HG03442 (cell line): ENCODE measurements at regions not wholly inside any gene's neighbourhood (a gene's known extent, or its start where the extent isn't known, plus 50 kb on each side); places are given as distances from the start of the nearest gene placed in this dataset.

ENCODE experiments used
- ATAC-seq: cut with Tn5 transposase; IDR thresholded peaks from one replicate; pipeline ENCODE4 v1.9.1; 2021; ENCODE audit warnings: mild to moderate bottlenecking, moderate library complexity; ENCODE audit not compliant: unreplicated experiment

DNA sequence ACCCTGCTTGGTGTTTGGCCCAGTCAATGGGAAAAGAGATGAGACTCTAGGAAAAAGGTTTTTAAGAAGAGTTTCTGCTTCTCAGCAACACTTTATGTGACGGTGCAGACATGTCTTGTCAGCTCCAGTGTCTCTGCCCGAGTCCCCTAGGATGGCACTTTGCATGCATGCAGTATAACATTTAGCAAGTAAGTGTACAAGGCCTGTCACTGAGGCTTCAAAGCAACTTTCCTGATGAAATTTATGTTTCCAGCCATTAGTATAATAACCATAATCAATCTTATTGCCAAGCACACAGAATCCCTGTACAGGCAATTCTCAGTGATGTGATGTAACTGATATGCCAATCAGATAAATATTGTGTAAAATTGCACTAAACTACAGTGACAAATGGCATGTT is 248.1 kb upstream of the PLET1 start:
- ATAC-seq: no peak

DNA sequence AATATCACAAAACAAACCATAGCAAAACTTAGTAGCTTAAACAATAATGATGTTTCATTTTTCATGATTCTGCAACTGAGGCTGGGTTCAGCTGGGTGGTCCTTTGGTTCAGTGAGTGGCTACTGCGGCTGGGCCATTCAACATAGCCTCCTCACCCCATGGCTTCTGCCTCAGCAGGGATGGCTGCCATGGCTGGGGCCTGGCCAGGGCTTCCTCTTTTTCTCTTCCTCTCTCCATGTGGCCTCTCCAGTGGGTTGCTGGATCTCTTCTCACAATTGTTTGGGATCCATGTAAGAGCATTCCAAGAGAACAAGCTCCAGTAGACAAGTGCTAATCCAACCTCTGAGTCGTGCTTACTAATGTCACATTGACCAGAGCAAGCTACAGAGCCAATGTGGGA is 248.6 kb upstream of the PLET1 start:
- ATAC-seq: no peak

DNA sequence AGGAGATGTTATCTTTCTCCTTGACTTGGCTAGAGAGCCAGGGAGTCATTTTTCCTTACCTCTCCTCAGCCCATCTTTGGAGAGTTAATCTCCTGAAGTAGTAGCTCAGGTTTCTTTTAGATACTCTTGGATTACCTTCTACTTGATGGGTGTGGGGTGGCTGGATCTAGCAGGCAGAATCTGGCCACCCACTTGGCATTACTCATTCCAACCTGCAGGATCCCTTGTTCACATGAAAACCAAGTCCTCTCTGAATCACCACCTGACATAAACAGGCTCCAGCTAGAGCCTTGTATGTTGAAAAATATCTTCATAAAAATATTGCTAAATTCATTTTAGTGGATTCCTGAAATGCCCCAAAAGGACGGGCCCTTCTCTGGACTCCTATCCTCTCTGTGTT is 250.6 kb upstream of the PLET1 start:
- ATAC-seq: no peak

DNA sequence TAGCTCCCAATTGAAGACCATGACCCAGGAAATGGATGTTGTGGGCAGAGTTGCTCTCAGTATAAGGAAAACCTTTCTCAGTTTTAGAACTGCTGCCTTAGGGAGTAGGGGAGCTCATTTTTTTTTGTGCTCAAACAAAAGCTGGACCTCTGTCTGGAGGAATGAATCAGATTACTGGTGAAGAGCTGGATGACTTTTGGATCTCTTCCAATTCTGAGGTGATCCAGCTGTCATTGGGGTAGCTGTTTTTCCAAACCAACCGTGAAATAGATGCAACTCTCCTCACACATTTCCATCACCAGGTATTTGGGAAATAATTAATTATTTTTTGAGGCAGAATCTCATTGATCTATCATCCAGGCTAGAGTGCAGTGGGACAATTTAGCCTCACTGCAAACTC is 251.3 kb upstream of the PLET1 start:
- no peak for ATAC-seq

DNA sequence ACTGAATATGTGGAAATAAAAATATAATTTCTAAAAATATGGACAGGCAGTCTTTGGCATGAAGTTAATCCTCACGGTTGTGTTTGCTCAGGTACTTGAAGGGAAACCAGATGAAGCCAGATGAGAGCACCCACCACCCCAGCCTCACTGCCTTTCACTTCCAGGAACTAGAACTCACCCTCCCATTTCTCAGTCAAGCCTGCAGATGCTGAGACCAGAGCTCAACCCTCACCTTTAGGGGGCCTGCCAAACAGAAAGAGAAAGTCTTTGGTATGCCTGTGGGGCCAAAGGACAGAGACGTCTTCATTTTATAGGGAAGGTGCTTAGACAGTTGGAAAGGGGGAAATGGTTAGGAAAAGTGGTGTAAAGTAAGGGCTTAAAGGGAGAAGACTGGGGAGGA is 252.8 kb upstream of the PLET1 start:
- ATAC-seq: no peak

DNA sequence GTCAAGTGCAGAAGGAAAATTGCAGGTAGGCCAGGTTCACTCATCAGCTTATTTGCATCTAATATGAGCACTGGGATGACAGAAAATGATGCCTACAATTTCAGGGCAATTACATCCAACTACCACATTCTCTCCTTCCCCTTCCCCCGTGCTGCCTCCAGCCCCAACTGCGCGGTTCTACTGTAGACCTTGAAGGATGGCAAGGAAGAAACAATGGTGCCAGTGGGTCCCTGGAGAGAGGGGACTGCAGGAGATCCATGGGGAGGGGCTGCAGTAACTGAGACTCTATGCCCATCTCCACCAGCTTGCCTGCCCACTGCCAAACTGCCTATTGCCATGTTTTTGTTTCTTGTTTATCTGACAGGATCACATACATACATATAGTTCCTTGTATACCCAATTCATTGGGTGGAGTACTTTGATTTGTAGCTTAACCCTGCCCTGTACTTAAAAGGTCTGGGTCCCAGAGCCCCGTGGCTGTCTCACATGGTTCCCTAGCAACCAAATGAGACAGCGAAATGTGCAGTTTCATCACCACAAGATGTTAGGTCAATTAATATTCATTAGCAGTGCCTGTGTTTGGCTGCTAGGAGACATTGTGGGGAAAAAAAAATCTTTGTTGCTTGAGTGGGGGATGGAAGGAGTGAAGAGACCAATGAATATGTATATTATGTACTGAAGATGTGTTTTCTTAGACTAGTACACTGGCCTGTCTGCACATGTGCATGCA is 253.5 kb upstream of the PLET1 start:
- no peak for ATAC-seq

DNA sequence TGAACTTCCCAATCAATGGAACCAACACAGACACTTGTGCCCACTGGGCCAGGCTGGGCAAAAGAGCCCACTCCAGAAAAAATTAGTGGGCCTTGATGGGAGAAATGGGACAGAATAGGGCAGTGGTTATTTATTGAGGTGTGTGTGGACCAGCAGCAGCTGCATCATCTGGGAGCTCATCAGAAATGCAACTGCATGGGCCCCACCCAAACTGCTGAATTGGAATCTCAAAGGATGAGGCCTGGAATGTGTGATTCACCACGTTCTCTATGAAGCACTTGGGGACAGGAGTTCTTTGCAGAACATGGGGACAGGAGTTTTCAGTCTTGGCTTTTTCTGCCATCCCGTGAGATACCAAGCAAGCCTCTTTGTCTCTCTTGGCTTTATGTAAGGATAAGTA is 255.6 kb upstream of the PLET1 start:
- ATAC-seq: no peak

DNA sequence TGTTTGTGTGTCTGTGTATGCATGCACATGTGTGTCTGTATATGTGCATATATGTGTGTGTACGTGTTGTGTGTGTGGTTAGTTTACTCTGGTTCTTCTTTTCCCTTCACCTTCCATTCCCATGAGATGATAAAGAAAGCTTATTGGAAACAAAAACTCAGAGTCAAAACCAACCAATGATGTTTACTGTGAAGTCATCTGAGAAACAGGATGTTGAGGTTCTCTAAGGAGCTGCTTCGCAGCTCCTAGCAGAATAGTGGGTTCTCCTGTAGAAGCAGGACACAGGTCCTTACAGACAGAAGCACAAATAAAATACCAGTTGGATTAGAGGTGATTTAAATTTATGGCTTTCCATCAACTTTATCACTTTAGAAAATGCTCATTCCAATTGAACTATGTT is 256.1 kb upstream of the PLET1 start:
- no peak for ATAC-seq

DNA sequence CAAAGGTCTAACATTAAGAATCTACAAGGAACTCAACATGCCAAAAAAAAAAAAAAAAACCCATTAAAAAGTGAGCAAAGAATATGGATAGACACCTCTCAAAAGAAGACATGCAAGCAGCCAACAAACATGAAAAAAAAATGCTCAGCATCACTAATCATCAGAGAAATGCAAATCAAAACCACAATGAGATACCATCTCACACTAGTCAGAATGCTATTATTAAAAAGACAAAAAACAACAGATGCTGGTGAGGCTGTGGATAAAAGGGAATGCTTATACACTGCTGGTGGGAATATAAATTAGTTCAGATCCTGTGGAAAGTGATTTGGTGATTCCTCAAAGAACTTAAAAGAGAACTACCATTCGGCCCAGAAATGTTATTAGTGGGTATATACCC is 257.7 kb upstream of the PLET1 start:
- no peak for ATAC-seq

DNA sequence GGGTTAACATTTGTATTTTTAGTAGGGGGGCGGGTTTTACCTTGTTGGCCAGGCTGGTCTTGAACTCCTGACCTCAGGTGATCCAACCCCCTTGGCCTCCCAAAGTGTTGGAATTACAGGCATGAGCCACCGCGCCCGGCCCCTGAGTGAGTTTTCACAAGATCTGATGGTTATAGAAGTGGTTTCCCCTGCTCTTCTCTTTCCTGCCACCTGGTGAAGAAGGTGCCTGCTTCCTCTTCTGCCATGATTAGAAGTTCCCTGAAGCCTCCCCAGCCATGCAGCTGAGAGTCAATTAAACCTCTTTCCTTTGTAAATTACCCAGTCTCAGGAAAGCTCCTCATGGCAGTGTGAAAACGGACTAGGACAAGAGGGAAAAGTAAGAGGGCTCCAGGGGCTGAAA is 259.1 kb upstream of the PLET1 start:
- ATAC-seq: no peak

DNA sequence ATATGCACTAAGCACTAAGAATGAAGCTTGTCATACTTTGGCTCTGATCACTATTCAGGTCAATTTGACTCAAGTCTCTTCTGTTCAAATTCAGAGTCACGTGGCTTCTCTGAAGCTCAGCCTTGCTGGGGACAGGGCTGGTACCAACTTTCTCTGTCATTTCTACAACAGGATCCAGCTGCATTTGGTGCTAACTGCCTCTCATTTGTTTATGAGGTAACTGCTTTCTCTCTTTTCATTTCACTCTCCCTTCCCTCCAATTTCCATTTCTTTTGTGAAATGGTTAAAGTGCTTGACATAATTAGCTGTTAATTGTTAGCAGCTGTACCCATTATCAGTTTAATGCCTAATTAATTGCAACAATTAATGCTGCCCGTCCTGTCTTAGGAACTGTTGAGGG is 259.7 kb upstream of the PLET1 start:
- no peak for ATAC-seq

DNA sequence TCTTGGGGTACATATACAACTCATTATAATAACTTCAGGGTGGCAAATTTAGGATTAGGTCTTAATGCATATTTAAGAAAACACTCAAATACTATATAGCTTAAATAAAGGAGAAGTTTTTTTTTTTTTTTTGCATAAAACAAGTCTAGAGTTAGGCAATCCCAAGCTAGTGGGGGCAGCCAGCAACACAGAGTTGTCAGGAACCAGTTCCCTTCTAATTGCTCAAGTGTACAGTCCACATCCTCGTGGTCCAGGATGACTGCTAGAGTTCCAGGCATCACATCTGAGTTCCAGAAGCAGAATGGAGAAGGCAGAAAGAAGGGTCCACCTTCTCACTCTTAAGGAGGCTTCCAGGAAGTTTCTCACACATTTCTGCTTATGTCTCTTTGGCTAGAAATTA is 261.9 kb upstream of the PLET1 start:
- no peak for ATAC-seq

DNA sequence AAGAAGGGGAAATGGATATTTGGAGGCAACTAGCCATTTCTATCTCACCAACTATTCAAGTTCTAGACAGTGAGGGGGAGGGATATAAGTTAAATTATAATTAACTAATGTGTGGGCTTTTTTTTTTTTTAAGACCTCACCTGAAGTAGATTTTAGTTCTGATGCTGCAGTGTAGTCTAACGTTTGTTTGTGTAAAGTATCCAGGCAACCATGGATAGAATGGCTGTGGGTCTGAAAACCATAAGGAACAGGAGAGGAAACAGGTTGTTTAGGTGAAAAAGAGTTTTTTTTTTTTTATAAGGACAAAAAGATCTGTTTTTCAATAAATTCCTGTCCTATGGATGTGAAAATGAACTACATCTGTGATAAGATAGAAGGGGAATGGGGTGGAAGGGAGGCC is 262.4 kb upstream of the PLET1 start:
- no peak for ATAC-seq

DNA sequence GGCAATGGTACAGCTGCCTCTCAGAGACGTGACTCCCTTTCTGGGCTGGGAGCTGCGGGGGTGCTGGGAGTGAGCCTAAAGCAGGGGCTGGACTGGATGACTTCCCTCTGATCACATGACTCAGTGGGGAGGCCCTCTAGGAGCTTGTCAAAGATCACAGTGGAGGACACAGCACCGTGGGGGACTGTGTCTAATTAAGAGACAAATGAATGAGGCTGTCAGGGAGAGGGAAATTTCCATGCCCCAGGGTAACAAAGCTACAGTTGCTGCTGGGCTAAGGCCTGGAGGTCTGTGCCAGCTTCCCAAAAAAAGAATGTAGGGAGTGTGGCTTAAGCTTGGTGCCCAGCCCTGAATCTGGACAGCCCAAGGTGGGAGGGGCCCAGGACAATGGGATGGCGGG is 262.8 kb upstream of the PLET1 start:
- ATAC-seq: no peak

DNA sequence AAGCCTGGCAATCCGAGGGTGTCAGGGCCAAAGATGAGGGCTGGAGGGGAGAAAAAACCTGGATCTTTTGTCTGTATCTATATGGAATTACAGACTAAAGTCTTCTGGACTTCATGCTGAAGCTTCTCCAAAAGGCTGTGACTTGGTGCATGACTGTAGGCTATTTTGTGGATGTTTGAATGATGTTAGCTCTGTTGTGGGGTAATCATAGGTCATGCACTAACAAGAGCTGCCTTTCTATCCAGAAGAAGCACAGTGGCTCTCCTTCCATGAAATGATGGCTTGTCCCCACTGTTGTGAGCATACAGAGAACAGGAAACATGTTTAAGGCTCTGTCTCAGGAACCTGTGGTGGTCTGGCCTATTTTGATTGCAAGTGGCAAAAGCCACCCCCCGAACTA is 263.3 kb upstream of the PLET1 start:
- no peak for ATAC-seq

DNA sequence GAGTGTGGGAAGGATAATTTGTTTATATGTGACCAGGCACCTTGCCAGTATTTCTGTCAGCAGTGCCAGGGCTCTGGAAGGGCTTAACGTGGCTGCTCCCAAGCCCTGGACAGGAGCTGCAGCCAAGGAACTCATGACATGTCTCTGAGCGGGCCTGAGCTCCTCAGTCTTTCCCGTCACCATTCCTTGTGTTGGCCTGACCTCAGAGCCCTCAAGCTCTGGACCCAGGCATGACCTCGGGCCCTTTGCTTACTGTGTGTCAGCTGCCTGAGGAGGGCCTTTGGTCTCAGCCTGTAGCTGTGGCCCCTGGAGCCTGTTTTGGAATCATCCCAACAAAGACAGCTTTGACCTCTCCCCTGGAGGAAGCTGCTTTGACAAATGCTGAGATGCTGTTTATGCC is 264.1 kb upstream of the PLET1 start:
- no peak for ATAC-seq

DNA sequence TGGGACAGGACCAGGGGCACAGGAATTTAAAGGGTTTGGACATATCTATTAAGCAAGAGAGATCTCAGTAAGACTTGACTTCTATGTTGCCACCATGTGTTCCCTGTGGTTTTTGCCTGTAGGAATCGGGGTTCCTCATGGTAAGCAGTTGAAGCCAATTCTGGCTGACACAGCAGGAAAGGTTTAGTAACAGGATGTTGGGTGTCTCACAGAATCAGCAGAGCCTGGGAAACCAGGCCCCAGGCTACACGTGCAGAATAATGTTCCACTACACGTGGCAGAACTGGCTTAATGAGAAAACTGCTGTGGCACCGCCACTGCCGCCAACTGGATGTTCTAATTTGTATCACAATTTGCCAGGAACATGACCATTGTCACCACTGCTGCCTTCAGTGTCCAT is 264.6 kb upstream of the PLET1 start:
- ATAC-seq: no peak

DNA sequence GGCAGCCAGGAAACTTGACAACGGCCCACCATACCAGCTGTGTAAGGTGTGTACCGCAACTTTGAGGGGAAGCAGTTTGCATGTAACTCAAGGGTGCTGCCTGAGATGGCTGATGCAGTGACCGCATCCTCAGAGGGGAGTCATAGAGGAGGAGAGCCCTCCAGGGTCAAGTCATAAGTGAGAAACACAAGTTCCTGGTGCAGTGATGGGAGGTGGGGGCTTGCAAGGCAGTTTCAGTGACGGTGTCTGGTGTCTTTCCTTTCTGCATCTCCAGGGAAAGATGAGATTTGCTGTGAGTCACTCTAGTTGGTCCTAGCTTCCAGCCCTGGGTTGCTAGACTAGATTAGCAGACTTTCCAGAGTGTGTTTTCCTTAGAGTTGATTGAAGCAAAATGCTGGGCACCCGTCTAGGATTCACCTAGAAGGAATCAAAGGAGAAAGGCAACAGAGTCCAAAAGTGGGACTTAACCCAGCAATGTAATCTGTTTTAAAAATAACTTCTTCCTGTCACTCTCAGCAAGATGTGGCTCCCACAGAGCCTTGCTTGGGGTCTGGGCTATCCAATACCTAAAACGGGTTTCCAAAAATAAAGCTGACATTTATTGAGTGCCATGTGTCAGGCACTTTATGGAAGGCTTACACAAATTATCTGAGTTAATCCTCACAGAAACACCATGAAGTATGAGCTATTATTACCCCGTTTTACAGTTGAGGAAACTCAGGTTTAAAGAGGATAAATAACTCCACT is 265.4 kb upstream of the PLET1 start:
- no peak for ATAC-seq

DNA sequence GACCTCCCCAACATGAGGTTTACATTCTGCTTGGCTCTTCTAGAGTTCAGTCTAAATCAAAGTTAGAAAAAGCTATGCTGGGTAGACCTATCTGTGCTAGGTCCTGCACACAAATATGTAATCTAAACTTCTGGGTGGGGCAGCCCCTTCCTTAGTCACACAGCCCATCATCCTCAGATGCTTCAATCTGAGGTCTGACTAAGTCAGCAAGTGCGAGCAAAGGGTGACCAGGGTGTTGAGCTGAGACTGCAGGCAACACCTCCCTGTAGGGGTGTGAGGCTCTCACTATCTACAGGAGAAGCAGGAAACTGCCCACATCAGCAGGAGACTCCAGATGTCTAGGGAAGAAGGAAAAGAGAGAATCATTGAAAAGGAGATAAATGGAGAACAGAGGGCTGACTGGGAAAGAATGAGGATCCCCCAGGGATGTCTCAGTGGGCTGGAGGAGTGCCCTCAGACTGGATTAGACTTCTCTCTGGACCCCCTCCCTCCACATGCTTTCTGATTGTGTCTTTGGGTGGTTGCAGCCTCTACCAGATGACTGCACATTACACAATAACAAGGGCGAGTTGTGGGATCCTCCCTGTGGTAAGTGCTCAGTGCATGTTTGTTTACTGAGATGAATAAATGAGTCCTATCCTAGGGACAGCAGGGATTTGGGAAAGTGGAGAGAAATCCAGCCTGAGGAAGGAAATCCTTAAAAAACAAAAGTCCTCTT is 266.2 kb upstream of the PLET1 start:
- no peak for ATAC-seq

DNA sequence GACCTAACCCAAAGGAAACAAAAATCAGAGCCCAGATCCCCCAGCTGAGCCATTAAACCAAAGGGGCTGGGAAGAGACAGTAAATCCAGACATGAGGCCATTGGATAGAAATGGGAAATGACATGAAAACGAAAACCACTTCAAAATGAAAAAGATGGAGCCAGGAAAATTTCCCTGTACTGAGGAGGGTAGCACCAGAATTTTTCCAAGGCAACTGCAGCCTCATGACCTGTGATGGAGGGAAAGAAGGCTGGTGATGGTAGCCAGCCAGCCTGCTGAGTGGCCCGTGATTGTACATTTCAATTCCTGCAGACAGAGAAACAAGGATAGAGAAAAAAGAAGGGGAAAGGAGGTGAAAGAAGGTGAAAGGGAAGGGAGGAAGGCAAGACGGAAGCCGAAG is 268.4 kb upstream of the PLET1 start:
- ATAC-seq: no peak

DNA sequence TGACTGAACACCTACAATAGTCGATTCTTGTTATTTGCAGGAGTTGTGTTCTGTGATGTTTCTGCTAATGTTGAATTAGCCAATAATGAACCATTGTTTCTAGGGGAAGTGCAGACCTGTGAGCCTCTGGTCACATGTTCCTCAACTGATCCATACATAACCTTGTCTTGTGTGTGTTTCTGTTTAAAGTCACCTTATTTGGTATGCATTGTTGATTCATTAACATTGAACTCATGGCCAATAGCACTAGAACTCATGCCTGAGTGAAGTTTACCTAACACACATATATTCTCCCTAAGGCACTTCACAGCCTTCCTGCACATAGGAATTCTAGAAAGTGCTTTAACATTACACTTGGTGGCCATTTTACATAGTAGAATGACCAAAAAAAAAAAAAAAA is 271.8 kb upstream of the PLET1 start:
- ATAC-seq: no peak

DNA sequence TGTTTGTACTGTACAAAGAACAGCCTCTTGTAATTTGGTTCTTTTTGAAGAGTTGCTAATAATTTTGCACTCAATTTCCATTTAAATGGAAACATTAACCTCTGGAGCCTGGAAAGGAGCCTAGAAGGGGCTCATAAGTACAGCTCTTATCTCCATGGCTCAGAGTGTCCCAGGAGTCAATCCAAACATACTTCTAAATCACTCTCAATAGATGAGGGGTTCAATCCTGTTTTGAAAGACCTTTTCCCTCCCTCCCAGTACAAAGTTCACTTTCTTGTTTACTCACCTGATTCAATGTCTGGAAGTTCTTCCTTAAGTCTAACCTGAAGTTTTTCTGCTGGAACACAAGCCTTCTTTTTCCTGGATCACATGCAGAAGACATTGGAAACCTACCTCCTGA is 273.0 kb upstream of the PLET1 start:
- no peak for ATAC-seq
